DOHH2 (cell line): ENCODE measurements at regions not wholly inside any gene's neighbourhood (a gene's known extent, or its start where the extent isn't known, plus 50 kb on each side); places are given as distances from the start of the nearest gene placed in this dataset.

Source experiments
- H3F3A ChIP-seq: fragments of 200-600 bp; sonication (generic), shearing (Covaris generic); 2 replicates; pipeline ENCODE4 v1.6.0; 2016; ENCODE audit warnings: antibody characterized with exemption, mild to moderate bottlenecking; ENCODE audit not compliant: control insufficient read depth, insufficient read depth
- H3K27ac ChIP-seq: fragments of 200-600 bp; sonication (generic); 2 replicates; pipeline ENCODE4 v1.5.1; 2014; ENCODE audit warnings: low read depth, mild to moderate bottlenecking, low read length, moderate library complexity
- H3K27me3 ChIP-seq: fragments of 200-600 bp; sonication (generic); 2 replicates; pipeline ENCODE4 v1.6.1; 2014; ENCODE audit warnings: mild to moderate bottlenecking, low read length, mixed read lengths; ENCODE audit not compliant: control insufficient read depth
- H3K36me3 ChIP-seq: fragments of 200-600 bp; sonication (generic); 2 replicates; pipeline ENCODE4 v1.6.1; 2014; ENCODE audit warnings: mild to moderate bottlenecking, low read length, moderate library complexity, mixed read lengths; ENCODE audit not compliant: control insufficient read depth
- H3K4me1 ChIP-seq: fragments of 200-600 bp; sonication (generic); 2 replicates; pipeline ENCODE4 v1.6.1; 2014; ENCODE audit warnings: mild to moderate bottlenecking, low read length, mixed read lengths; ENCODE audit not compliant: control insufficient read depth
- H3K4me2 ChIP-seq: fragments of 200-600 bp; sonication (generic); 2 replicates; pipeline ENCODE4 v1.6.0; 2014; ENCODE audit warnings: mild to moderate bottlenecking, low read length, moderate library complexity
- H3K4me3 ChIP-seq: fragments of 200-600 bp; sonication (generic); 2 replicates; pipeline ENCODE4 v1.5.1; 2014; ENCODE audit warnings: mild to moderate bottlenecking, low read length, mixed read lengths
- H3K79me2 ChIP-seq: fragments of 200-600 bp; sonication (generic); 2 replicates; pipeline ENCODE4 v1.6.1; 2014; ENCODE audit warnings: mild to moderate bottlenecking, low read length, mixed read lengths; ENCODE audit not compliant: control insufficient read depth
- H3K9me2 ChIP-seq: fragments of 200-600 bp; sonication (generic); replicated peaks from 2 replicates; pipeline ENCODE4 v1.6.1; 2014; ENCODE audit warnings: mild to moderate bottlenecking, low read length, mixed read lengths; ENCODE audit not compliant: control insufficient read depth
- H3K9me3 ChIP-seq: fragments of 200-600 bp; sonication (generic); 2 replicates; pipeline ENCODE4 v1.6.1; 2014; ENCODE audit warnings: antibody characterized with exemption, low read length, mixed read lengths; ENCODE audit not compliant: control insufficient read depth, insufficient read depth
- H4K20me1 ChIP-seq: fragments of 200-600 bp; sonication (generic); 2 replicates; pipeline ENCODE4 v1.6.0; 2014; ENCODE audit warnings: low read depth, mild to moderate bottlenecking, antibody characterized with exemption, low read length, moderate library complexity; ENCODE audit not compliant: control insufficient read depth, insufficient read depth
- EZH2phosphoT487 ChIP-seq: fragments of 200-600 bp; sonication (generic); IDR thresholded peaks from 2 replicates; pipeline ENCODE4 v1.6.1; 2017; ENCODE audit warnings: borderline replicate concordance, mild to moderate bottlenecking, antibody characterized with exemption, low read length, moderate library complexity, mixed read lengths
- TF ChIP-seq, protein P1 (sequence below): fragments of 200-600 bp; sonication (generic); IDR thresholded peaks from one replicate; pipeline ENCODE4 v1.5.1; 2014; ENCODE audit warnings: antibody characterized with exemption, mild to moderate bottlenecking, low read depth, low read length; ENCODE audit not compliant: poor library complexity, severe bottlenecking

DNA sequence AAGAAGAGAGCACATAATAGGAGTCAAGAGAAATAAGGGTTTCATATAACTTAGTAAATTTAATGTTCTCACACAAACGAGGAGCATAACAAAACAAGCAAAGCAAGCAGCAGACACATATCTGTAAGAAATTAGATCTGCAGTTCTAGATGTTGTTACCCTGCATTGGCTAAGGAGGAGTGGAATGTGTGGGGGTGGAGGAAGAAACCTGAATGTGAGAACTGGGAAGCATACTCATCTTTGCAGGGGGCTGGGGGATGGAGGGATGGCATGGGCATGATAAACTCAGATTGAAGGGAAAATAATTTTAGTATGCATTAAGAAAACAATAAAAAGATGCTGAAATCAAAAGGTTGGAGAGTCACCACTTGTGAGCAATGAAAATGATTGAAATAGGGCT is 255.0 kb downstream of the LIG4 start:
- H3F3A ChIP-seq: no peaks in the 10 kb centered on the region
- H3K9me3 ChIP-seq: no peaks in the 10 kb centered on the region
- H4K20me1 ChIP-seq: no peaks in the 10 kb centered on the region
- H3K27ac ChIP-seq: no peak overlapping the region
- no peak overlapping the region for H3K4me3 ChIP-seq
- no peaks in the 10 kb centered on the region for H3K79me2 ChIP-seq
- TF ChIP-seq, protein P1, sequence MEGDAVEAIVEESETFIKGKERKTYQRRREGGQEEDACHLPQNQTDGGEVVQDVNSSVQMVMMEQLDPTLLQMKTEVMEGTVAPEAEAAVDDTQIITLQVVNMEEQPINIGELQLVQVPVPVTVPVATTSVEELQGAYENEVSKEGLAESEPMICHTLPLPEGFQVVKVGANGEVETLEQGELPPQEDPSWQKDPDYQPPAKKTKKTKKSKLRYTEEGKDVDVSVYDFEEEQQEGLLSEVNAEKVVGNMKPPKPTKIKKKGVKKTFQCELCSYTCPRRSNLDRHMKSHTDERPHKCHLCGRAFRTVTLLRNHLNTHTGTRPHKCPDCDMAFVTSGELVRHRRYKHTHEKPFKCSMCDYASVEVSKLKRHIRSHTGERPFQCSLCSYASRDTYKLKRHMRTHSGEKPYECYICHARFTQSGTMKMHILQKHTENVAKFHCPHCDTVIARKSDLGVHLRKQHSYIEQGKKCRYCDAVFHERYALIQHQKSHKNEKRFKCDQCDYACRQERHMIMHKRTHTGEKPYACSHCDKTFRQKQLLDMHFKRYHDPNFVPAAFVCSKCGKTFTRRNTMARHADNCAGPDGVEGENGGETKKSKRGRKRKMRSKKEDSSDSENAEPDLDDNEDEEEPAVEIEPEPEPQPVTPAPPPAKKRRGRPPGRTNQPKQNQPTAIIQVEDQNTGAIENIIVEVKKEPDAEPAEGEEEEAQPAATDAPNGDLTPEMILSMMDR: no peak
- no peak for TF ChIP-seq EZH2phosphoT487
- H3K4me2 ChIP-seq: no peak overlapping the region
- no peaks in the 10 kb centered on the region for H3K9me2 ChIP-seq
- no peaks in the 10 kb centered on the region for H3K4me1 ChIP-seq
- no peaks in the 10 kb centered on the region for H3K36me3 ChIP-seq
- no peaks in the 10 kb centered on the region for H3K27me3 ChIP-seq

DNA sequence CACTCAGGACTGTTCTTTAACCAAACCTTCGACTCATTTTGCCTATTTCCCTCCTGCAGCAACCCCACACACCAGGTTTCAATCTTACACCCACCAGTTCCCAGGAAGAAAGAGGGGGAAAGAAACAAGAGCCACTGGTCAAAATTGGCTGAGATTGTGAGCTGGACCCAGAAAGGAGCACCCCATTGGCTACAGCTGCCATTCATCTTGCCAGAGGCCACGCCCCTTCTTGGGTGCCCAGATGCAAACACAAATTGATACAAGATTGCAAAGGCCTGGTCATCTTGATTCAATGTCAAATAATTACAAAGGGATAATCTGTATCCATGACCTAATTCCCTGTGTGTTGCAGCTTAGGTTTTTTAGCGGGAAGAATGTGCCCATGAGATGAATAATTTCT is 258.4 kb downstream of the LIG4 start:
- Histone ChIP-seq H3K27me3 (no peaks in the 10 kb centered on the region), H3K4me1 (no peaks in the 10 kb centered on the region), H3K9me3 (no peaks in the 10 kb centered on the region), H3K27ac (no peak overlapping the region), H3F3A (no peaks in the 10 kb centered on the region), H3K36me3 (no peaks in the 10 kb centered on the region), H3K79me2 (no peaks in the 10 kb centered on the region), H4K20me1 (no peaks in the 10 kb centered on the region), H3K4me3 (no peak overlapping the region), H3K9me2 (no peaks in the 10 kb centered on the region), H3K4me2 (no peak overlapping the region)
- no peak for TF ChIP-seq EZH2phosphoT487
- TF ChIP-seq, protein P1: no peak

DNA sequence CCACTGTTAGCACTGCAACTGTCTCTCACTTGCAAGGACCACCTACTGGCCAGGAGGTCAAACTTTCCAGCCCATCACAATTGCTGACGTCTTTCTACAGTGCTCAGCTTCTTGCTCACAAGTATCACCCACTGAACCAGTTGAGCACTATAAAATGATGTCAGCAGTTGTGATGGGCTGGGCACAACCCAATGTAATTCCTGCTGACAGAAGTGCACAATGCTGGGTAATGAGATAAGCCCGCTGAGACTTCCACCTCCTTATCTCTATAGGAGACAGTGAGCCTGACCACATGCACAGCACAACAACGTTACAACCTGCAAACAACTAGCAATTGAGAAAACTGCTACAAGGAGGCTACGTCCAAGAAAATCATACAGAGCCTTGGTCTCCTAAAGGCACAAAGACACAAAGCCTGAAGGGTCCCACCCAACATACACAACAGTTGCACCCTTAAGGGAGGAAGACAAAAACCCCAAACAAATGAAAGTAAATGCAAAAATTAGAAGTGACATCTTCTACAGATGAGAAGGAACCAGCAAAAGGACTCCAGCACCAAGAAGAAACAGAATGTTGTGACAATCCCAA is 273.2 kb downstream of the LIG4 start:
- H3K27ac ChIP-seq: no peak overlapping the region
- H4K20me1 ChIP-seq: no peaks in the 10 kb centered on the region
- no peak overlapping the region for H3K4me2 ChIP-seq
- no peaks in the 10 kb centered on the region for H3K4me1 ChIP-seq
- H3F3A ChIP-seq: no peaks in the 10 kb centered on the region
- no peaks in the 10 kb centered on the region for H3K36me3 ChIP-seq
- no peaks in the 10 kb centered on the region for H3K9me2 ChIP-seq
- H3K27me3 ChIP-seq: no peaks in the 10 kb centered on the region
- TF ChIP-seq EZH2phosphoT487: no peak
- TF ChIP-seq, protein P1: no peak
- H3K79me2 ChIP-seq: no peaks in the 10 kb centered on the region
- no peak overlapping the region for H3K4me3 ChIP-seq
- no peaks in the 10 kb centered on the region for H3K9me3 ChIP-seq
